ENCODE measurements at regions not wholly inside any gene's neighbourhood (a gene's known extent, or its start where the extent isn't known, plus 50 kb on each side); places are given as distances from the start of the nearest gene placed in this dataset.

DNA sequence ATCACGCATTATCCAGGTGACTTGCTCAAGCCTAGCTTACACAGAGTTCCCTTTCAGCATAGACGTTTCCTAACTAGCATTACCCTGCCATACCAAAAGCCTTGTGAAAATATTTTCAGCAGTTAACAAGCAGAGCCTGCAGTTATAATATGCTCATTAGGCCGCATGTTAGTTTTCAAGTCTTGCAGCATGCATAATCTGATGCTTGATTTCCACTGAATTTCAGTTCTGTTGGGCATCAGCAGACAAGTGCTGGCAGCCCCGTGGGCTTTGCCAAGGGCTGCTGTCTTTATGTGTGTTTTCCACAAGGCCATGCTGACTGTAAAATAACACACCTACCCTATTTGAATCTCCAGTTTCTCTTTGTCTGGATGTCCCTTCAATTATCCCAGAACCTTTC is 491.0 kb upstream of the WWC1 start:
- H3K27ac ChIP-seq (ENCODE audit: low read depth, low read length, poor library complexity, severe bottlenecking) = no peak overlapping the region
- no peak overlapping the region for H2AFZ ChIP-seq (ENCODE audit: low read length)
- no peaks in the 10 kb centered on the region for H3K79me2 ChIP-seq (ENCODE audit: insufficient read depth, low read length)

DNA sequence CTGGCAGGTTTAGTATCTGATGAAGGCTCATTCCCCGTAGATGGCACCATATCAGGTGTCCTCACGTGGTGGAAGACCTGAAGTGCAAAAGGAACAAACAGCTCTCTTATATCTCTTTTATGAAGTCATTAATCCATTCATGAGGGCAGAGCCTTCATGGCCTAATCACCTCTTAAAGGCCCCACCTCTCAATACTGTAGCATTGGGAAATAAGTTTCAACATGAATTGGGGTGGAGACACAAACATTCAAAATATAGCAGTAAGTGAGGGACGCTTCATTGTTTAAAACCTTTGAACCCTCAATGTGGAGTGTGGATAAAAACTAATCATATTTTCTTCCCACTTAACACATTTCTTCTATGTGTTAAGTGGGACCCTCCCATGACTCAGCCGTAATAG is 489.4 kb upstream of the WWC1 start:
- Histone ChIP-seq H3K27ac (ENCODE audit: low read depth, low read length, poor library complexity, severe bottlenecking) (no peak overlapping the region), H3K4me1 (ENCODE audit: insufficient read depth, low read length, severe bottlenecking) (no peaks in the 10 kb centered on the region), H3K9ac (ENCODE audit: low read length) (no peak overlapping the region), H3K27me3 (ENCODE audit: insufficient read depth, low read length) (no peaks in the 10 kb centered on the region), H3K9me3 (ENCODE audit: low read length) (no peaks in the 10 kb centered on the region), H3F3A (ENCODE audit: insufficient read depth, low read length) (no peaks in the 10 kb centered on the region), H3K36me3 (ENCODE audit: insufficient read depth, low read length) (no peaks in the 10 kb centered on the region), H4K20me1 (ENCODE audit: insufficient read depth, low read length) (no peaks in the 10 kb centered on the region), H3K79me2 (ENCODE audit: insufficient read depth, low read length) (no peaks in the 10 kb centered on the region), H3K4me3 (ENCODE audit: low read depth, low read length, poor library complexity, severe bottlenecking) (no peak overlapping the region), H3K4me2 (ENCODE audit: low read length) (no peak overlapping the region), H2AFZ (ENCODE audit: low read length) (no peak overlapping the region), H3K9me2 (ENCODE audit: low read depth, low read length) (no peaks in the 10 kb centered on the region)
- TF ChIP-seq, protein P1, sequence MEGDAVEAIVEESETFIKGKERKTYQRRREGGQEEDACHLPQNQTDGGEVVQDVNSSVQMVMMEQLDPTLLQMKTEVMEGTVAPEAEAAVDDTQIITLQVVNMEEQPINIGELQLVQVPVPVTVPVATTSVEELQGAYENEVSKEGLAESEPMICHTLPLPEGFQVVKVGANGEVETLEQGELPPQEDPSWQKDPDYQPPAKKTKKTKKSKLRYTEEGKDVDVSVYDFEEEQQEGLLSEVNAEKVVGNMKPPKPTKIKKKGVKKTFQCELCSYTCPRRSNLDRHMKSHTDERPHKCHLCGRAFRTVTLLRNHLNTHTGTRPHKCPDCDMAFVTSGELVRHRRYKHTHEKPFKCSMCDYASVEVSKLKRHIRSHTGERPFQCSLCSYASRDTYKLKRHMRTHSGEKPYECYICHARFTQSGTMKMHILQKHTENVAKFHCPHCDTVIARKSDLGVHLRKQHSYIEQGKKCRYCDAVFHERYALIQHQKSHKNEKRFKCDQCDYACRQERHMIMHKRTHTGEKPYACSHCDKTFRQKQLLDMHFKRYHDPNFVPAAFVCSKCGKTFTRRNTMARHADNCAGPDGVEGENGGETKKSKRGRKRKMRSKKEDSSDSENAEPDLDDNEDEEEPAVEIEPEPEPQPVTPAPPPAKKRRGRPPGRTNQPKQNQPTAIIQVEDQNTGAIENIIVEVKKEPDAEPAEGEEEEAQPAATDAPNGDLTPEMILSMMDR (IDR thresholded peaks at IDR 0.05; ENCODE audit: low read length) = no peak

More for the DNA sequence above, 491.0 kb upstream of the WWC1 start:
- Histone ChIP-seq H3K4me2 (ENCODE audit: low read length) (no peak overlapping the region), H3K4me1 (ENCODE audit: insufficient read depth, low read length, severe bottlenecking) (no peaks in the 10 kb centered on the region), H3K9me2 (ENCODE audit: low read depth, low read length) (no peaks in the 10 kb centered on the region), H4K20me1 (ENCODE audit: insufficient read depth, low read length) (no peaks in the 10 kb centered on the region), H3K27me3 (ENCODE audit: insufficient read depth, low read length) (no peaks in the 10 kb centered on the region), H3F3A (ENCODE audit: insufficient read depth, low read length) (no peaks in the 10 kb centered on the region), H3K9ac (ENCODE audit: low read length) (no peak overlapping the region), H3K4me3 (ENCODE audit: low read depth, low read length, poor library complexity, severe bottlenecking) (no peak overlapping the region), H3K36me3 (ENCODE audit: insufficient read depth, low read length) (no peaks in the 10 kb centered on the region), H3K9me3 (ENCODE audit: low read length) (no peaks in the 10 kb centered on the region)
- TF ChIP-seq, protein P1 (IDR thresholded peaks at IDR 0.05; ENCODE audit: low read length) = no peak
- no peak for TF ChIP-seq EZH2 (IDR thresholded peaks at IDR 0.05; ENCODE audit: borderline replicate concordance, low read length)

DNA sequence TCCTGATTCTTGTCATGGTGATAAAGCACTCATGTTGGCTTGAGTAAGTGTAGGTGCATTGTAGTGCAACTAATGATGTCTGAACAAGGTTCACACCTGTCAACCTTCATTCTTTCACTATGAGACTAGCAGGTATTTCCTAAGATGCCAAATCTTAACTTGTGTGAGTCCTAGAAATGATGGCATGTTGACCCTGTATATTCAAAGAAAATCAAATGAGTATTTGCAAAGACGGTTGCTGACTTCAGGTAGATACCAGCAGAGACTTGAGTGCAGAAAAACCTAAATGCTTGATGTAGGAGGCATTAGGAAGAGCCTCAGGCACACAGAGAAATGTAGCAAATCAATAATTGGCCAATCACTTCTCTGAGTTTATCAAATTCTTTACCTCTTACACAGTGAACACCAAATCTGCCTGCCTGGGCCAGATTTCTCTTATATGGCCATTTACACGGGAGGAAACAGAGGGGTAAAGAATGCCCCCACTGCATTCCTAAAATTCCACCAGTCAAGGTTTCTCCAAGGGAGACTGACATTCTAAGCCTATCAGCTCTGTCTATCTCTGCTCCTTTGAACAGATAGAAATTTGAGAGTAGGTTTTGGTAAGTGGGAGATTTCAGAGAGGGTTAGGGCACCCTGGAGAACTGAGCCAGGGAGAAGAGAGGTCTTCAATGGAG is 488.6 kb upstream of the WWC1 start:
- Histone ChIP-seq H3F3A (ENCODE audit: insufficient read depth, low read length) (no peaks in the 10 kb centered on the region), H3K79me2 (ENCODE audit: insufficient read depth, low read length) (no peaks in the 10 kb centered on the region), H2AFZ (ENCODE audit: low read length) (no peak overlapping the region), H3K4me3 (ENCODE audit: low read depth, low read length, poor library complexity, severe bottlenecking) (no peak overlapping the region), H3K4me1 (ENCODE audit: insufficient read depth, low read length, severe bottlenecking) (no peaks in the 10 kb centered on the region), H3K4me2 (ENCODE audit: low read length) (no peak overlapping the region), H3K9ac (ENCODE audit: low read length) (no peak overlapping the region), H3K9me2 (ENCODE audit: low read depth, low read length) (no peaks in the 10 kb centered on the region), H3K27me3 (ENCODE audit: insufficient read depth, low read length) (no peaks in the 10 kb centered on the region), H3K27ac (ENCODE audit: low read depth, low read length, poor library complexity, severe bottlenecking) (no peak overlapping the region), H3K9me3 (ENCODE audit: low read length) (no peaks in the 10 kb centered on the region), H3K36me3 (ENCODE audit: insufficient read depth, low read length) (no peaks in the 10 kb centered on the region), H4K20me1 (ENCODE audit: insufficient read depth, low read length) (no peaks in the 10 kb centered on the region)
- TF ChIP-seq, protein P1 (IDR thresholded peaks at IDR 0.05; ENCODE audit: low read length) = no peak
- no peak for TF ChIP-seq EZH2 (IDR thresholded peaks at IDR 0.05; ENCODE audit: borderline replicate concordance, low read length)
